ENCODE measurements at regions not wholly inside any gene's neighbourhood (a gene's known extent, or its start where the extent isn't known, plus 50 kb on each side); places are given as distances from the start of the nearest gene placed in this dataset.

DNA sequence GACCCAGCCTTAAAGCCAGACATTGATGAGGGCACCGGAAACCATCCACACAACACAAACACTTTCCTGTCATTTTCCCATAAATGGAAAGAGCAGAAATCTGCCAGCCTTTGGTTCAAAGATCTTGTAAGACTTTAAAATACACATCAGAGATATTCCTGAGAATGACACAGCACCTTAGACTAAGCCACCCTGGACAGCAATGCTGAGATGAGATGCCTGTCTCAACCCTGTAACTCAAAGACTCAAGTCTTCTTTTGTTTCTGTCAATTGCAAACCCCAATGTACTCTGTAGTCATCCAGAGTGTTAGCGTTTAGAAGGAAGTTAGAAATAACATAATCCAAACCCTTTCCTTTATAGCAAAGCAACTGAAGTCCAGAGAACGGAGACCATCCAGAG is 119.2 kb downstream of the CCNA1 start:
- H3K9me3 ChIP-seq = no peaks in the 10 kb centered on the region
- intact Hi-C loops (cut with DNase I; ENCODE audit: low total_unique reads) = no loop called here
- DNase-seq = no peak
- no peaks in the 10 kb centered on the region for H3K36me3 ChIP-seq
- no peak overlapping the region for H3K4me3 ChIP-seq
- no peaks in the 10 kb centered on the region for H3K4me1 ChIP-seq
- H3K27ac ChIP-seq = no peak overlapping the region
- no peaks in the 10 kb centered on the region for H3K27me3 ChIP-seq
- TF ChIP-seq POLR2A (IDR thresholded peaks at IDR 0.05) = no peak
- TF ChIP-seq, protein P1, sequence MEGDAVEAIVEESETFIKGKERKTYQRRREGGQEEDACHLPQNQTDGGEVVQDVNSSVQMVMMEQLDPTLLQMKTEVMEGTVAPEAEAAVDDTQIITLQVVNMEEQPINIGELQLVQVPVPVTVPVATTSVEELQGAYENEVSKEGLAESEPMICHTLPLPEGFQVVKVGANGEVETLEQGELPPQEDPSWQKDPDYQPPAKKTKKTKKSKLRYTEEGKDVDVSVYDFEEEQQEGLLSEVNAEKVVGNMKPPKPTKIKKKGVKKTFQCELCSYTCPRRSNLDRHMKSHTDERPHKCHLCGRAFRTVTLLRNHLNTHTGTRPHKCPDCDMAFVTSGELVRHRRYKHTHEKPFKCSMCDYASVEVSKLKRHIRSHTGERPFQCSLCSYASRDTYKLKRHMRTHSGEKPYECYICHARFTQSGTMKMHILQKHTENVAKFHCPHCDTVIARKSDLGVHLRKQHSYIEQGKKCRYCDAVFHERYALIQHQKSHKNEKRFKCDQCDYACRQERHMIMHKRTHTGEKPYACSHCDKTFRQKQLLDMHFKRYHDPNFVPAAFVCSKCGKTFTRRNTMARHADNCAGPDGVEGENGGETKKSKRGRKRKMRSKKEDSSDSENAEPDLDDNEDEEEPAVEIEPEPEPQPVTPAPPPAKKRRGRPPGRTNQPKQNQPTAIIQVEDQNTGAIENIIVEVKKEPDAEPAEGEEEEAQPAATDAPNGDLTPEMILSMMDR (IDR thresholded peaks at IDR 0.05) = no peak

DNA sequence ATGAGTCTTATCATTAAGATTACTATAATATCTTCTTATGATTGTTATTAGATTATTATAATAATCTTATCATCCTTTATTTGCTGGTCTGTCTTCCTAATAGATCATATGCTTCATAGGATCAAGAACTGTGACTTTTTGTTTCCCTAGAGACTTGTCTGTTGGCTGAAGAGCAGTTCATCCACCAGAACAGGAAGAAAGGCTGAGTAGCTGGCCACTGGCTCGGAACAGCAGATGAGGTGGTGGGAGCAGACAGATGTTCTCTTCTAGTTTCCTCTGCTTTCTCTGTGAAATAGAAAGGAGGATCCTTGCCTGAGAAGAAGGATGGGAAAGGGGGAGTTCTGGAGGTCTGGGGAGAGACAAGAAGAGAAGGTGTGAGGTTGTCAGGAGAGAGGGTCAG is 120.0 kb downstream of the CCNA1 start:
- intact Hi-C loops (cut with DNase I; ENCODE audit: low total_unique reads) = no loop called here
- no peak for DNase-seq
- Histone ChIP-seq H3K27ac (no peak overlapping the region), H3K27me3 (no peaks in the 10 kb centered on the region), H3K4me3 (no peak overlapping the region), H3K9me3 (no peaks in the 10 kb centered on the region), H3K4me1 (no peaks in the 10 kb centered on the region), H3K36me3 (no peaks in the 10 kb centered on the region)
- TF ChIP-seq, protein P1 (IDR thresholded peaks at IDR 0.05) = no peak
- TF ChIP-seq POLR2A (IDR thresholded peaks at IDR 0.05) = no peak

DNA sequence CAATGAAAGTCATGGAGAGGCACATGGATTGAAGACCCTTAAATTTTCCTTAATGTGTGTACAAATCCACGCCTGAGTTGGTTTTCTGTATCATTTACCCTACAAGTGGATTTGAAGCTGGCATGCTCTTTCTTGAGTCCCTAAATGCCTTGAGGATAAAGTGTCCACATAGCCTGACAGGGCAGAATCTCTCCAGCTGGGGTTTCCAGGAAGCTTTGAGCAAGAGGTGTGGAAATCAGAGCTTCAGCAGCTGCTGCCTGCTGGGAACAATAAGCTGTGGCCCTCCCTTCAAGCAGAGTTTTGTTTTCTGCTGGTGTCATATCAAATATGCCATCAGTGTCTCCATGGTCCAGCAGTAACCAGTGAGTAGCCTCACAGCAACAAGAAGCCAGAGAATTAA is 120.3 kb upstream of the SERTM1 start:
- TF ChIP-seq, protein P1 (IDR thresholded peaks at IDR 0.05) = no peak
- no peak for TF ChIP-seq POLR2A (IDR thresholded peaks at IDR 0.05)
- Histone ChIP-seq H3K27me3 (no peaks in the 10 kb centered on the region), H3K27ac (no peak overlapping the region), H3K4me1 (no peaks in the 10 kb centered on the region), H3K4me3 (no peak overlapping the region), H3K36me3 (no peaks in the 10 kb centered on the region), H3K9me3 (no peaks in the 10 kb centered on the region)
- DNase-seq = no peak
- intact Hi-C loops (cut with DNase I; ENCODE audit: low total_unique reads) = no loop called here

DNA sequence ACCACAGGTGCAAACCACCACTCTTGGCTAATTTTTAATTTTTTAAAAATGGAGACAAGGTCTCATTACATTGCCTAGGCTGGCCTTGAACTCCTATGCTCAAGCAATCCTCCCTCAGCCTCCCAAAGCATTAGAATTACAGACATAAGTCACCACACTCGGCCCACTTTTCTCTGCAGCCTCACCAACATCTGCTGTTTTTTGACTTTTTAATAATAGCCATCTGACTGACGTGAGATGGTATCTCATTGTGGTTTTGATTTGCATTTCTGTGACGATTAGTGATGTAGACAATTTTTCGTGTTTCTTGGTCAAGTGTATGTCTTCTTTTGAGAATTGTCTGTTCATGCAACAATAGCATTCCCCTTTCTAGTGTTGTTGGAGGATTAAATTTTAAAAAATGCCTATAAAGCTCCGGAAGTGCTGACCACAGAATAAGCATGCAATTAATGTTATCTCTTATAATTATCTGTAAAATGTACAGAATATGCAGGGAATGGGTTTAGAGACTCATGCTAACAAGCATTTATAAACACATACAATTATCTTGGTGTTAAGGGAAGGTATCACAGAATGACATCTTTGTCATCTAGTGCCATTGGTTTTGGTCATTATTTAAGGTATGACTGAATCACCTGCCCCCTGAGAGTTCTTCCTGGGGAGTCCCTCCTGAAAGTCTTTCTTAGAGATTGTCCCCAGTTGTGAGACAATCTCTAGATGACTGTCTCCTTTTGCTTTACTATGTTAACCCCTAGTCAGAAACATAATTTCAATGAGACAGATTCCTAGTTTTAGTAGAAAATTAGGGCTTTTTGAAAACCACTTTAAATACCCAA is 118.5 kb upstream of the SERTM1 start:
- Histone ChIP-seq H3K27ac (no peak overlapping the region), H3K4me3 (no peak overlapping the region), H3K9me3 (no peaks in the 10 kb centered on the region), H3K4me1 (no peaks in the 10 kb centered on the region), H3K36me3 (no peaks in the 10 kb centered on the region), H3K27me3 (no peaks in the 10 kb centered on the region)
- intact Hi-C loops (cut with DNase I; ENCODE audit: low total_unique reads) = no loop called here
- no peak for DNase-seq
- TF ChIP-seq, protein P1 (IDR thresholded peaks at IDR 0.05) = no peak
- TF ChIP-seq POLR2A (IDR thresholded peaks at IDR 0.05) = no peak

DNA sequence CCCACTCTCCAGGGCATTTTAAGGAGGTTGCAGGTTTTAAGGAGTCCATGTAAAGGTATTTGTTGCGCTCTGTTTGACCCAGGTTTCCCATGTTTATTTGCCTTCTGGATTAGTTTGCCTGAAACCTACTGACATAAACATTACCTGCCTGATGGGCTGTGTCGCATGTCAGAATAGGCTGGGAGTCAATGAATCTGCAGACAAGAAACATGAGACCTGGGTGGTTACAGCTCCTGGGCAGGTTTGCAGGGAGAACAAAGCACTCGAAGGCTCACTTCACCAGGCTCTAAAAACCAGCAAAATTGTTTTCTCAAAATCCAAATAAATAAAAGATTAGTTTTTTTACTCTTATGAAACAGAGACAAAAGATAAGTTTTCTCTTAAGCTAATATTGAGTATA is 114.4 kb upstream of the SERTM1 start:
- no peak for DNase-seq
- H3K36me3 ChIP-seq = no peaks in the 10 kb centered on the region
- H3K4me3 ChIP-seq = no peak overlapping the region
- no peaks in the 10 kb centered on the region for H3K9me3 ChIP-seq
- no peaks in the 10 kb centered on the region for H3K4me1 ChIP-seq
- no peaks in the 10 kb centered on the region for H3K27me3 ChIP-seq
- no peak overlapping the region for H3K27ac ChIP-seq
- no peak for TF ChIP-seq POLR2A (IDR thresholded peaks at IDR 0.05)
- TF ChIP-seq, protein P1 (IDR thresholded peaks at IDR 0.05) = no peak
- intact Hi-C loops (cut with DNase I; ENCODE audit: low total_unique reads) = no loop called here

Data from uterus (tissue), 3 donors.